ENCODE measurements at regions not wholly inside any gene's neighbourhood (a gene's known extent, or its start where the extent isn't known, plus 50 kb on each side); places are given as distances from the start of the nearest gene placed in this dataset.

DNA sequence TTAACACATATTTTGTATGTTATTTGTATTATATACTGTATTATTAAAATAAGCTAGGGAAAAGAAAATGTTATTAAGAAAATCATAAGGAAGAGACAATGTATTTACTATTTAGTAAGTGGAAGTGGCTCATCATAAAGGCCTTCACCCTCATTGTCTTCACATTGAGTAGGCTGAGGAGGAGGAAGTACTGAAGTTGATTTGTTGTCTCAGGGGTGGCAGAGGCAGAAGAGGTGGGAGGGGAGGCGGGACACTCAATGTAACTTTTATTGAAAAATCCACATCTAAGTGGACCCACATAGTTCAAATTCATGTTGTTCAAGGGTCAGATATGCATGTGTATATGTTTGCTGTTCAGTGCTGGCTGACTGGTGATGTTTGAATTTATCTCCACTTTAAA lies 210.2 kb upstream of the CITED2 start:
- DNase-seq (ENCODE audit: low spot score) = no peak
- Histone ChIP-seq H3K27ac (no peak overlapping the region), H3K4me3 (no peak overlapping the region)
- TF ChIP-seq, protein P1, sequence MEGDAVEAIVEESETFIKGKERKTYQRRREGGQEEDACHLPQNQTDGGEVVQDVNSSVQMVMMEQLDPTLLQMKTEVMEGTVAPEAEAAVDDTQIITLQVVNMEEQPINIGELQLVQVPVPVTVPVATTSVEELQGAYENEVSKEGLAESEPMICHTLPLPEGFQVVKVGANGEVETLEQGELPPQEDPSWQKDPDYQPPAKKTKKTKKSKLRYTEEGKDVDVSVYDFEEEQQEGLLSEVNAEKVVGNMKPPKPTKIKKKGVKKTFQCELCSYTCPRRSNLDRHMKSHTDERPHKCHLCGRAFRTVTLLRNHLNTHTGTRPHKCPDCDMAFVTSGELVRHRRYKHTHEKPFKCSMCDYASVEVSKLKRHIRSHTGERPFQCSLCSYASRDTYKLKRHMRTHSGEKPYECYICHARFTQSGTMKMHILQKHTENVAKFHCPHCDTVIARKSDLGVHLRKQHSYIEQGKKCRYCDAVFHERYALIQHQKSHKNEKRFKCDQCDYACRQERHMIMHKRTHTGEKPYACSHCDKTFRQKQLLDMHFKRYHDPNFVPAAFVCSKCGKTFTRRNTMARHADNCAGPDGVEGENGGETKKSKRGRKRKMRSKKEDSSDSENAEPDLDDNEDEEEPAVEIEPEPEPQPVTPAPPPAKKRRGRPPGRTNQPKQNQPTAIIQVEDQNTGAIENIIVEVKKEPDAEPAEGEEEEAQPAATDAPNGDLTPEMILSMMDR (IDR thresholded peaks at IDR 0.05) = no peak

DNA sequence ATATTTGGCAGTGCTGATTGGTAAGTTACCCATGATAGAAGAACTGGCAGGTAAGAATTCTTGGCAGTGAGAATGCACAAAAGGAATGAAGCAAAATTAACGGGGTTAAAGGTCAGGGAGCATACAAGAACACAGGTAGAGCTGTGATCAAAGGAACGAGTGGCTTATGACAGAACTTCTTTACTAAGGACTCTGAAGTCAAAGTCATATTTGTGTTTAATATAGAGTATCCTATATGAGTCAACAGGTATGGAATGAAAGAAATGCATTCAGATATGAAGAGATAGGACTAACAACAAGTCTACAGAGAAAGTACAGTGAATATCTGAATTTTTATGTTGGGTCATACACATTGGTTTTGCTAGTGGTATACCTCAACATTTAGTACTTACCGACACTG lies 209.0 kb upstream of the CITED2 start:
- H3K27ac ChIP-seq = no peak overlapping the region

DNA sequence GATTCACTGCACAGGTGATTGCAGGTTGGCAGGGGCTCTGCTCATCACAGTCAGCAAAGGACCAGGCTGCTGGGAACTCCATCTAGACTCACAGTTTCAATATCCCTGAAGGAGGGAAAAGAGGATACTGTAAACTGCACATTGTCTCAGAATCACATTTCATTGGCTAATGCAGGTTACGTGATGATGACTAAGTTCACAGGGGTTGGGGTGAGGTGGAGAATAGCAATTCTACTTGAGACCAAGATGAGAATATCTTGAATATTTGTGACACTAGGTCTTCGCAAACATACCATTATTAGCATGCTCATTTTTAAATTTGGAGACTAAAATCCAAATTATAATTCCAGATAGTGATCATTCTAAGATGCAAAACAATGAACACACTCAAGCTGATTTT lies 208.5 kb upstream of the CITED2 start:
- Histone ChIP-seq H3K27ac (no peak overlapping the region), H3K4me3 (no peak overlapping the region)
- TF ChIP-seq, protein P1 (IDR thresholded peaks at IDR 0.05) = no peak

More for the DNA sequence above, 209.0 kb upstream of the CITED2 start:
- TF ChIP-seq, protein P1 (IDR thresholded peaks at IDR 0.05) = no peak
- no peak for DNase-seq (ENCODE audit: low spot score)
- H3K4me3 ChIP-seq = no peak overlapping the region

DNA sequence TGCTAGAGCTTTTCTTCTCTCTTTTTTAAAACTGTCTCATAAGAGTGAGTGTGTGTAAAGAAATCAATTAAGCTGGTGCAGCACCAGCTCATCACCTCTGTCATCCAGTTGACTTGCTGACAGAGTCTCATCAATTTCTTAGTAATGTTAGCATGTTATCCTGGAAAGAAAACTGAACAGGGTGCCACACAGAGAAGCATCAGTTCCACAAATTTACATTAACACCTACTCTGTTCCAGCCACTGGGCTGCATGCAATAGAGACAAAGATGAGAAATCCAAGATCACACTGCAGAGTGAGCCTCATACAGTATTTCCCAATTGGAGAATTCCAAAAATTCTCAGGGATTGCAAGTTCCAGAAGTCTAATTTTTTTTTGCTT lies 207.0 kb upstream of the CITED2 start:
- Histone ChIP-seq H3K4me3 (no peak overlapping the region), H3K27ac (no peak overlapping the region)
- DNase-seq (ENCODE audit: low spot score) = no peak
- TF ChIP-seq, protein P1 (IDR thresholded peaks at IDR 0.05) = no peak

More for the DNA sequence above, 208.5 kb upstream of the CITED2 start:
- DNase-seq (ENCODE audit: low spot score) = no peak

DNA sequence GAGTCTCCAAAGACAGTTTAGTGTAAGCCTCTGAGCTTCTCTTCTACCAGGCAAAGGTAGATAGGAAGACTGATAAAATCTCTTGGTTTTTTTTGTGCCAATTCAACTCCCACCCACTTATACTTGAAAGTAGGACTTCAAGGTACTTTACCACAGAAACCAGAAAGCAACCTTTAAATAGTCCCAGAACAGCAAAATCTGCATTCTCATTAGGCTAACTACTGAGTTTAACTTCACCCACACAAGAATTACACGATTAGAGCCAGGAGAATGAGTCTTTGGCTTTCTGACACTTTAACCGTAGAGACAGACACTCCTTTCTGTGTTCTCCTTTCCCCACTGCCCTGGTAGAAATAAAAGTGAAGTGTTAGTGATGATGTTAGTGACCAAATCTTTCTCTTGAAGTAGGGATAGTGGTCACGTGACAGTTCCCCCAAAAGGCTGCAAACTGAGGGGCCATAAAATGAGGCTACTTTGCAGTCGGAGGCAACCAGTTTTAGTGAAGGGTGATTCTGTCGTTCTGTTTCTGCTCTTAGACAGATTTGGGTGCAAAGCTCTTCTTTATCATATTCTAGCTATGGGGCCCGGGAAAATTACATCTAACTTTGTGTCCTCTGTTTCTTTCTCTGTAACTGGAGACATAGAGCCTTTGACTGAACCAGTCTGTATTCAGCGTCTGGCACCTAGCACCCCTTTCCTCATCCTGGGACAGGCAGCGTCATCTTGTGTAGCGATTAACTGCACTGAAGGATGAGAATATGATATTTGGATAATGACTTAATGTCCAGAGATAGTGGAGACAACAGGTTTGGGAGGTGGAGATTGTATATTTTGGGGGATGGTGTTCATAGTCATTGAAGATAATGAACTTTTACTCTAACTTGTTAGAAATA lies 206.4 kb upstream of the CITED2 start:
- TF ChIP-seq, protein P1 (IDR thresholded peaks at IDR 0.05) = no peak
- Histone ChIP-seq H3K4me3 (no peak overlapping the region), H3K27ac (no peak overlapping the region)
- DNase-seq (ENCODE audit: low spot score) = no peak

DNA sequence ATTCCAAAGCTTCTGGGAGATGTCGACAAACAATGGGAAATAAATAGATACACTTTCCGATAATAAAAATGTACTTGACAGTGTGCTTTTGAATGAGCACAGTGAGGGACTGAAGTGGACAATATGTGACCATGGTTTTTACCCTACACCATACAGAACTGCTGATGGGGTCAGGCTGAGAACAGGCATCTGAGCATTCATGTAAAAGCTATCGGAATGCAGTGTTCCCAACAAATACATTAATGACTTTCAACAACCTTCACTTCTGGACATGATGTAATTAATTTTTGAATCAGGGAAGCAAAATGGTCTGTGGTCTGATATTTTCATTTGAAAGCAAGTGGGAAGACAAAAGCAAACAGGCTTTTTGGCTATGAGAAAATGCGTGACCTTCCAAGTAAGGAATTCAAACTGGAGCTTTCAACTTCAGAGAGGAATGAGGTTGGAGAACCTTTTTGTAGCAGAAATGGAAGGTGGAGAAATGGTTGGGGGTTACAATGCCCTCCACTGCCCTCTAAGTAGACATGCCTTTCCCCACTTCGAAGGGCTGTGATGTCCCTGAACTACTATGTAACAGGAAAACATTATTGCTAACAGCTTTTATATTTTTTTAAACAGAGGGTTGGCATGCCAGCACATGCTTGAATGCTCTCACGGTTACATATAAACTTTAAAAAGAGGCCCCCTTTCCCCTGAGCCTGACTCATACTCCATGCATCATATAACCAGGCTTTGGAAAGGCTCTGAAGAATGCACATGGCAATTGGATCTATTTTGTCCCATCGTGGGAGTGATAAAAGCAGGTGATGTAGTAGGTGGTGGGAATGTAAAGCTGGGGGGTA lies 203.5 kb upstream of the CITED2 start:
- H3K4me3 ChIP-seq = no peak overlapping the region
- no peak for DNase-seq (ENCODE audit: low spot score)
- H3K27ac ChIP-seq = peak overlapping the region in 1 of 2 donors; percentile 46
- TF ChIP-seq, protein P1 (IDR thresholded peaks at IDR 0.05) = no peak

Measured in coronary artery (tissue), 2 donors.